ENCODE measurements at regions not wholly inside any gene's neighbourhood (a gene's known extent, or its start where the extent isn't known, plus 50 kb on each side); places are given as distances from the start of the nearest gene placed in this dataset.

DNA sequence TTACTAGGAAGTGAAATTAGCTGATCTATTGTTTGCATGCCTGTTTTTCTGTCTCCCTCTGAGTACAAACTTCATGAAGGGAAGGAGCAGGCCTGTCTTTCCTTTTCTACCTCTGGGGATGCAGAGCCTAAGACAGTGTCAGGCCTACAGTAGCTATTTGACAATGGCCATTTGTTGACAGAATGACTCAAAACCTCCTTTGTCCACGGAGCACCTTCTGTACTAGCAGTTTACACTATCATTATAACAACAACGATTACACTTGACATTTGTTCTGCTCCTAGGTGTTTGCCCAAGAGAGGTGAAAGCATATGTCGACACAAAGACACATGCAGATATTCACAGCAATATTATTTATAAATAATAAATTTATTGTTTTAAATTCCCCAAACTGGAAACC lies 132.3 kb upstream of the IRX3 start:
- TF ChIP-seq, protein P1, sequence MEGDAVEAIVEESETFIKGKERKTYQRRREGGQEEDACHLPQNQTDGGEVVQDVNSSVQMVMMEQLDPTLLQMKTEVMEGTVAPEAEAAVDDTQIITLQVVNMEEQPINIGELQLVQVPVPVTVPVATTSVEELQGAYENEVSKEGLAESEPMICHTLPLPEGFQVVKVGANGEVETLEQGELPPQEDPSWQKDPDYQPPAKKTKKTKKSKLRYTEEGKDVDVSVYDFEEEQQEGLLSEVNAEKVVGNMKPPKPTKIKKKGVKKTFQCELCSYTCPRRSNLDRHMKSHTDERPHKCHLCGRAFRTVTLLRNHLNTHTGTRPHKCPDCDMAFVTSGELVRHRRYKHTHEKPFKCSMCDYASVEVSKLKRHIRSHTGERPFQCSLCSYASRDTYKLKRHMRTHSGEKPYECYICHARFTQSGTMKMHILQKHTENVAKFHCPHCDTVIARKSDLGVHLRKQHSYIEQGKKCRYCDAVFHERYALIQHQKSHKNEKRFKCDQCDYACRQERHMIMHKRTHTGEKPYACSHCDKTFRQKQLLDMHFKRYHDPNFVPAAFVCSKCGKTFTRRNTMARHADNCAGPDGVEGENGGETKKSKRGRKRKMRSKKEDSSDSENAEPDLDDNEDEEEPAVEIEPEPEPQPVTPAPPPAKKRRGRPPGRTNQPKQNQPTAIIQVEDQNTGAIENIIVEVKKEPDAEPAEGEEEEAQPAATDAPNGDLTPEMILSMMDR (IDR thresholded peaks at IDR 0.05): no peak
- no peak for TF ChIP-seq POLR2A (IDR thresholded peaks at IDR 0.05)
